CD4-positive, alpha-beta T cell treated with Interleukin-6 for 4 hours (primary cell): ENCODE measurements at regions not wholly inside any gene's neighbourhood (a gene's known extent, or its start where the extent isn't known, plus 50 kb on each side); places are given as distances from the start of the nearest gene placed in this dataset.
"Not testable (repeated sequence)": the region's sequence is repeated elsewhere in the genome, so short reads cannot be mapped to it uniquely, and the experiment has no call there.

Experiments used
- DNase-seq: peaks from one replicate; pipeline ENCODE4 v3.0.0-alpha.2; 2020; ENCODE audit warnings: mixed read lengths

DNA sequence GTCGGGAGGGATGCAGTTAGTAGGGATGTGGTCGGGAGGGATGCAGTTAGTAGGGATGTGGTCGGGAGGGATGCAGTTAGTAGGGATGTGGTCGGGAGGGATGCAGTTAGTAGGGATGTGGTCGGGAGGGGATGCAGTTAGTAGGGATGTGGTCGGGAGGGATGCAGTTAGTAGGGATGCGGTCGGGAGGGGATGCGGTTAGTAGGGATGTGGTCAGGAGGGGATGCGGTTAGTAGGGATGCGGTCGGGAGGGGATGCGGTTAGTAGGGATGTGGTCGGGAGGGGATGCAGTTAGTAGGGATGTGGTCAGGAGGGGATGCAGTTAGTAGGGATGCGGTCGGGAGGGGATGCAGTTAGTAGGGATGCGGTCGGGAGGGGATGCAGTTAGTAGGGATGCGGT, 96.2 kb downstream of the BDH1 start:
- DNase-seq: not testable (repeated sequence)

DNA sequence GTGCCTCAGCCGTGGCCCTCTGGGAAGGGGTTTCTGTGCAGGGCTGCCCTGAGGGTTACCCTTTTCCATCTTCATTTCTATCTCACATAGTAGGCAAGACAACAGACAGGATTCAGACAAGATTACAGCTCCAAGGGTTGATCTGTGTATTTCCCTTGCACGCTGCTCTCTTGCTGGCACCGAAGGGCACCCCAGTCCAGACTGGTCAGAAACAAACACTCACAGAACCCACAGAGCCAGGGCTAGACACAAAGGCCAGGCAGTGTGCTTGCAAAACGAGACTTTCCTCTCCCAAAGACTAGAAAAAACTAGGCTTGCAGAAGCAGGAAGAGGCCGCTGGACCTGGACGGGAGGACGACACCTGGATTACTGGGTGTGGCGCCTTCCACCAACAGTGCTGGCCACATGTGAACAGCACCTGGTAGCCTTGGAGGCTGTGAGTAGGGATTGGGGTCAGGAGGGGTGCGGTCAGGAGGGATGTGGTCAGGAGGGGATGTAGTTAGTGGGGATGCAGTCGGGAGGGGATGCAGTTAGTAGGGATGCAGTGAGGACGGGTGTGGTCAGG, 96.8 kb downstream of the BDH1 start:
- no peak for DNase-seq

DNA sequence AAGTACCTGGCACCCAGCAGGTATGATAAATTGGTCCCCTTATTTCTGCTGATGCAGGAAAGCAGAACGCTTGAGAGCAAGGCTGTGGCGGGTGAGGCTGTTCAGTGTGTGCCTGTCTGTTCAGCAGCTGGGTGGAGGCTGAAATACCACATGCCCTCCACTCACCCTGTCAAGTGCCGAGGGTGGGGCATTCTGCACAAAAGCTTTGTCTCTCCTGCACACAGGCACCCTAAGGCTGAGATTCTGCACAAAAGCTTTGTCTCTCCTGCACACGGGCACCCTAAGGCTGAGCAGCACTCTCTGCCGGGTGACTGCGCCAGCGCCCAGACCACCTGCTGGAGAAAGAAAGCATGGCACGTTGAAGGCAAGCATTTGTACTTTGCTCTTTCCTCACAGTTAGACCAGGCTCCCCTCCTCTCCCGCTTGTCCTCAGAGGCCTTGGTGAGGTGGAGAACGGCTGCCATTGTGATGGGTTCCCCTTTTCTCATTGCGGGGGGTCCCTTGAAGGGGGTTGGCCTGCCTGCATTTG, 97.5 kb downstream of the BDH1 start:
- peak; percentile 20 for DNase-seq

DNA sequence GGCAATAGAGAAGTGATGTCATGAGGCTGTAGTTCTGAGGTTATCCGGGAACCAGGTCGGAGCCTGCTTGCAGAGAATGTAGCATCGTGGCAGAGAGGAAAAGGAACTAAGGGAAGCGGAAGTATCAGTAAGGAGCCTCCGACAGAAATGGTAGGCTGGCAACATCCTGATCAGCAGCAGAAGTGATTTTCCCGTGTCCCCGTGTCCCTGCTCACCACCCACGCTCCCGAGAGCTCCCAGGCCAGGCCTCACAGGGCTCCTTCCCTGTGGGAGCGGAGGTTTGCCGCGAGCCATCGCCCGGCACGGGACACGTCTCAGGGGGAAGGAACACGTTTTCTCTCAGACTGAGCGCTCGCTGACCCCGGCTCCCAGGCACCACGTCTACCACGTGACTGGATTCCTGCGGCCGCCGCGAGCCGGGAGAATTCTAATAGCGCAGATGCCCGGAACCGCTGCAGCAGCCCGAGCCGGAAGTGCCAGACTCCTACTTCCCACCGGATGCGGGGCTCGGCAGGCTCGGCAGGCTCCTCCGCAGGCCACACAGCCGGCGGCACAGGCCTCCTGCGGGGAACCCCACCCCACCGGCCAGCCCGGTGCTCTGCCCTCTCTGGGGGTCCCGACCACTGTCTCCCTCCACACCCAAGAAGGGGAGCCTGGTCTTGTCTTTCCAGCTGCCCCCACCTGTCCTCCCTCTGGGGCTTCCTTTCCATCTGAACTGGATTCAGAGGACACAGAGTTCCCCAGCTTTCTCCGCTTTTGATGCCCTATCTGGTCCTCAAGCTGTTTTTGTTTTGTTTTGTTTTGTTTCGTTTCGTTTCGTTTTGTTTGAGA, 99.3 kb downstream of the BDH1 start:
- peak; percentile 62 for DNase-seq

DNA sequence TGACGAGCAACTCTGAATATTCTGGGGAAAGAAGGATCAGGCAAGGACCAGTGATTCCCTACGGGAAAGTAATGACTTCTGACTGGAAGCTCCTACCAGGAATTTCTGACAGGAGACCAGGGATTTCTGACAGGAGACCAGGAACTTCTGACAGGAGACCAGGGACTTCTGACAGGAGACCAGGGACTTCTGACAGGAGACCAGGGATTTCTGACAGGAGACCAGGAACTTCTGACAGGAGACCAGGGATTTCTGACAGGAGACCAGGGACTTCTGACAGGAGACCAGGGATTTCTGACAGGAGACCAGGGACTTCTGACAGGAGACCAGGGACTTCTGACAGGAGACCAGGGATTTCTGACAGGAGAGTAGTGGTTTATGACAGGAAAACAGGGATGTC, 100.9 kb downstream of the BDH1 start:
- DNase-seq: not testable (repeated sequence)

DNA sequence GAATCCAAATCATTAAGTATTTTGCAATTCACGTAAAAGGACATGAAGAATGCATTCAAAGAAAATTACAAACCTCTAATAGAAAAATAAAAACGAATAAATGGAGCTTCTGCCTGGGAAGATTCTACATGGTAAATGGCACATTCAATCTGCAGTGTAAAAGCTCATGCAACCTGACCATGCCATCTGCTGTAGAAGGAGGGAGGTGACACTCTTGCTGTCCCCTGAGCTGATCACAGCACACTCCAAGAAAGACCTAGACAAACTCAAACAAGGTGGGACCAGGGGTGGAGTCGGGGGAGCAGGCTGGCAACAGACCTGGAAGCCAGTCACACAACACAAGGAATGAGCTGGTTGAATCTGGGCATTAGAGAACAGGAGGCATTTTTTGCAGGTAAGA, 101.8 kb downstream of the BDH1 start:
- DNase-seq: peak; percentile 16

DNA sequence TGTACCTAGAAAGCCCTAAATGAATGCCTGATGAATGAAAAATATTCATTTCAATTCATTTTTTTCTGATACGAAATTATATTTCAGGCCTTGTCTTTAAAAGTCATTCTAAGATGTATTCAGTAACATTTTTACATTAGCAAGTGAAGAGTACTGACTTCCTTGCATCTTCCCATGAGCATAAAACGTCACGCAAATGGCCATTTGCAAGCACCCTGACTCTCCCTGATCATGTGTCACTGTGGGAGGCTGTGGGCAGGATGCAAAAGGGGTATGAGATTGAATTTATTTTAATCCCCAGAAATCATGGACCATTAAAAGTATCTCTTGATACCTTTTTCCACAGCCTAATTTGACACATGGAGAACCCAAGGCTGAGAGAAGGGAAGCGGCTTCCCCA, 105.0 kb downstream of the BDH1 start:
- no peak for DNase-seq

DNA sequence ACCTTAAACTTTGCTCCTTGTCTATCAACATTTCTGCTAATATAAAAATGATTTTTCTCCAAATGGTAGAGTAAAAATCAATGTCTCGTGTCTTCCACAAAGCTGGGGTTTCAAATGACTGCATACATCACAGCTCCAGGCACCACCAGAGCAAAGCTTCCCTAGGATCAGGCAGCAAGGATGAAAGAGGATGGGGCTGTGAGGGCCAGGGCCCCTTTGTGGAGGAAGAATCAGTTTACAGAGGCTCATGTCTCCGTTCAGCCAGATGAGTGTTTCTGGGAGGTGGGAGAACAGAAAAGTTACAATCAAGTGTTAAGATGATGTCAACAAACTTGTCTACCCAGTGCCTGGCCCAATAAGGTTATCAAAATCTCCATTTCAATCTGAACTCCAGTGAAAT, 105.5 kb downstream of the BDH1 start:
- no peak for DNase-seq

DNA sequence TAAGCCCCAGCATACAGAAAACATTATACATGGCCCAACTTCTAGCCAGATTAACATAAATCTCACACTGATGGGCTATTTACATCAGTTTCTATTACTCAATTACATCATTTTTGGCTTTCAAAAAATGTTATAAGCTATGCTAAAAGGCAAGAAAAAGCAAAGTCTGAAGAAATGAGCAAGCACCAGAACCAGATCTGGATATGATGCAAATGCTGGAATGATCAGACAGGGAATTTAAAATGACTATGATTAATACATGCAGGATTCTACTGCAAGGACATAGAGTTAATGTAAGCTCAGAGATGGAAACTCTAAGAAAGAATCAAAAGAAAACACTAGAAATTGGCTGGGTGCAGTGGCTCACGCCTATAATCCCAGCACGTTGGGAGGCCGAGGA, 106.6 kb downstream of the BDH1 start:
- not testable (repeated sequence) for DNase-seq

DNA sequence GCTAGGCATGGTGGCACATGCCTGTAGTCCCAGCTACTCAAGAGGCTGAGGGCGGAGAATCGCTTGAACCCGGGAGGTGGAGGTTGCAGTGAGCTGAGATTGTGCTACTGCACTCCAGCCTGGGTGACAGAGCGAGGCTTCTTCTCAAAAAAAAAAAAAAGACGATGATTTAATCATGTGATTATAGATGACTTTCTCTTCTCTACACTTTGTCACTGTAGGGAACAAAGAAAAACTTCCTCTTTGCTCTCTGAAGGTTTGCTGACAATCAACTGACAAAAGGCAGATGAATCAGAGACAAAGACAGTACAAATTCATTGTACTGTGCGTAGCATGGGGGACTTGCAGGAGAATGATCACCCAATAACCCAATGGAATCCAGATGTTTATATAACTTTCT, 108.0 kb downstream of the BDH1 start:
- not testable (repeated sequence) for DNase-seq

DNA sequence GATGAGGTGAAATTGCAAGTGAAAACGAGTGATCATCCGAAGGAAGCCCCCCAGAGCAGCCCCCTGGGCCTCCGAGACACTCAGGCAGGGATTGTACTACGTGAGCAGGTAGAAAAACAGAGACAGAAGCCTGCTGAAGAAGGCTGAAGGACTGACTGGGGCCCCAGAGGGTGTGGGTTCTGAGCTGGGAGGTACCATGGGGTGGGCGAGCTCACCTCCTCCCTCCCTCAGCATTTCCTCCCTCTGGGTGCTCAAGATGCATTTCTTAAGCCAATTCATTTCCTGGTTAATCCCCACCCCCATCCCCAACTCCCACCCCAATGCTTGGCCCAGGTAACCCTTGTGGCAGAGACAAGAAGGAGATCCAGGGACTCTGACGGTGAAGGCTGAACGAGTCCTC, 108.7 kb downstream of the BDH1 start:
- no peak for DNase-seq

DNA sequence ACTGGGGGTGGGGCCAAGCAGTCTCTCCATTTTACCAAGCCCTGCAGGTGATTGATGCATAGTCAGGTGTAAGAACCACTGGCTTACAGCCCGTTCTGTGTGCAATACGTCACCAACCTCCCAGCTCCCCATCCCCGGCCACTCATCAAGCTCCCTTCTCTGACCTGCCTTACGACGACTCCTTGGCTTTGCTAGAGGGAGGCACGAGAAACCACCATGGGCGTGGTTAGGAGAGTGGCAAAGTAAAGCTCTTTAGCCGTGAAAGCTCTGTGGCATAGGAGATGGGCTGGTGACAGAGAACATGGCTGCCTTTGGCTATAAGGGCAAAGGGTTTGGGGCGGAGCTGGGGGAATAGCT, 109.1 kb downstream of the BDH1 start:
- DNase-seq: no peak

DNA sequence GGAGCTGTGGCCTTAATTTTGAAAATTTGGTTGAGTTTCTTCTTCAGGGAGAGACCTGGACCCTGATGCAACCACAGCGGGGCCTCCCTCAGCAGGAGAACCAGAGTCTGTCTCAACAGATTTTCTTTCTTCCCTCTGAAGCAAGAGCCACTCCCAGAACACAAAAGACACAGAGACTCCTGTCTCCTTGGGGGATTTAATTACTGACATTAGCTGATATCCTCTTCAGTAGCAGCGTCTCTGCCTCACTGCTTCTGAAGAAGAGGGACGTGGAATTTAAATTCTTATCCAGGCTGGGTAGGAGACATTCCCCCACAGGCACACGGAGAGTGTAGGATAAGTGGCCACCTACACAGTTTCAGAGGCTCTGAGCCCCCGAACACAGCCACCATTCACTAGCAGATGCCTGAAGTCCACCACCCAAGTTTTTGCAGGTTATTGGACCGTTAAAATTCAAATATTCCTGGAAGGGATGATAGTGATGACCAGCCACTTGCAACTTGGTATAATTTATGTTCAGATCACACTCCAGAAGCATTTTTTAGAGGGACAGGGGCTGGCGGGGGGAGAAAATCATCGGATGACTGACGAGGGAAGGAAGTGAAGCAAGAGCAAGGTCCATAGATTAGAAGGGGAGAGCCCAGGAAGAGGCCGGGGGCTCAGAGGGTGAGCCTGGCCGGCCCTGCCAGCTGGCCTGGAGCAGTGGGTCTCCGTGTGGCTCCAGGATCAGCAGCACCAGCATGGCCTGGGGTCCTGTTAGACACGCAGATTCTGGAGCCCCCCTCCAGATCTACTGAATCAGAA, 109.7 kb downstream of the BDH1 start:
- DNase-seq: no peak

DNA sequence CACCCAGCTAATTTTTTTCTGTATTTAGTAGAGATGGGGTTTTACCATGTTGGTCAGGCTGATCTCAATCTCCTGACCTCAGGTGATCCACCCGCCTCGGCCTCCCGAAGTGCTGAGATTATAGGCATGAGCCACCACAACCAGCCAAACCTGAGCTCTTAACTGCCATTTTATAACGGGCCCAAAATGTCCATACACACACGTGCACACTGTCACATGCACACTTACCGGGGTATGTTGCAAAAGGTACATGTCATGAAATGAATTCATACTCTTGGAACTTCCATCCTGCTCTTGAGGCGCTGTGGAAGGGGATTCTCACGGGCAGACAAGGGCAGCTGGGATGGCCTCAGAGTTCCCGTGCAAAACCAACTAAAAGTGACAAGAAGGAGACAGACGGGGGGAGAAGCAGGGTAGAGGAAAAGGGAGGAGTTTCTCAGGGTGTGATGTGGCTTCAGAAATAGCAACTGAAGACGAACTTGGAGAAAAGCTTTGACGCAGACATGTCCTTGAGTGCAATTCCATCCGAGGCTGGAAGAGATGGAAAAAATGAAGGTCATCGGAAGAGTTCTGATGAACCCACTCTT, 110.9 kb downstream of the BDH1 start:
- no peak for DNase-seq

DNA sequence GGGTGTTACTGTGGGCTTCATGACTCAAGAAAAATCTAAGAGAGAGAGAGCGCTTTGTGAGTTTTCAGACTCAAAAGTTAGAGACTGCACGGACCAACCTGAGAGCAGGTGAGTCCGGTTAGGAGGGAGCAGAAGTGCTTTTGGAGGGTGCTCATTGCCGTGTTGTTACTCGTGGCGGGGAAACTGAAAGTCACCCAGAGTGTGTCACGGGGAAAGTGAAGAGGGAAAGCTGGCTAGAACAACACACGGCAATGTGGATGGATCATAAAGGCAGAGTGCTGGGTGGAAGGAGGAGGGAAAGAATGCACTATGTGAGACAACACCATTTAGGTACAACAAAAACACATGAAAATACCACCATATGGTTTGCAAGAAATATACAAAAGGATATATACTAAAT, 112.3 kb downstream of the BDH1 start:
- no peak for DNase-seq

DNA sequence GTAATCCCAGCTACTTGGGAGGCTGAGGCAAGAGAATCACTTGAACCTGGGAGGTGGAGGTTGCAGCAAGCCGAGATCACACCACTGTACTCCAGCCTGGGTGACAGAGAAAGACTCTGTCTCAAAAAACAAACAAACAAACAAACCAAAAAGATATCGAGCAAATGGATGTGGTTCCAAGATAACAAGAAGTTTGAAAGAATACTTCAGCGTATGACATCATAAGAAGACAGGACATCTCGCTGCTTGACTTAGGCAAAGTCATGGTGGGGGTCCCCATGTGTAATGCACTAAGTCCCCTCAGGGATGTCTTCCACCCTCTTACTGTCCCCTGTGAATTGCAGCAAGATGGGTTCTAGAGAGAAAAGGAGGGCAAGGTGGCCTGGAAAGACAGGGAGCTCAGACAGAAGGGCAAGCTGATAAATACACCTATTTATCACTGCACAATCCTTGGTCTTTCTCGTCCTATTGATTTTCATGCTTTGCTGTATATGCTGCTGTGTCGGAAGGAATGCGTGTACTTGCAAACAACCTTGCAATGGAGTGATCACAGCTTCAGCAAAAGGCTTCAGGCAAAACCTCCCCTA, 115.0 kb downstream of the BDH1 start:
- no peak for DNase-seq

DNA sequence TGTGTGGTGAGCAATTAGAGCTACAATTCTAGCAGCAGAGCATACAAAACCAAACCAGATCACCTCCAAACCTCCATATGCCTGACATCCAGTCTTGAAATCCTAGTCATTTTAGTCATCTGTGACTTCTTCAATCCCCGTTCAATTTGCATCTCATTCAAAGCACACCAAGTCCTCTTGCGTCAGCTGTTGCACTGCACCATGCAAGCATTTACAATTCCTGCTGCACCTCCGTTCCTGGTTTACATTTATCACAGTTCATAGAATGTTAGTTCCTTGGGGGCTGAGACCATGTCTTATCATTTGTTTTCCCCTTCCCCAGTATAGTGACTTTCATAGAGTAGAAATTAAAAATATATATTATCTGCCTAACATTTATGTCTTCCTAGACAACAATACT, 116.9 kb downstream of the BDH1 start:
- DNase-seq: no peak

DNA sequence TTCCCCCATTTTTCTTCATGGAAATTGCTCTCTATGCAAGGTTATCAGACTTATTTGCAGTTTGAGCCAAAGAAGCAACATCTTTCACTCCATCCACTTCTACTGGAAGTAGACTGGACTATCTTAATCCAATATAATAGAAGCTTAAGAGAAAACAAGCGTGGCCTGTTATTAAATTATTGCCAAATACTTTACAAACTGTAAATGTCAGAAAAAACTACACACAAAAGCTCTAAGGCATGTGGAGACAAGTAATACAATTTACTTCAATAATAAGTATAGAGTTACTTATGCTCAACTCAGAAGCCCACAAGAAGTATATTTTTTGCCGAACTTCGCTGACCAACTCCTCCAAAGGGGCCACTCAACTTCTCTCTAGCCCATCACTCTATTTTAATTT, 120.3 kb downstream of the BDH1 start:
- no peak for DNase-seq

DNA sequence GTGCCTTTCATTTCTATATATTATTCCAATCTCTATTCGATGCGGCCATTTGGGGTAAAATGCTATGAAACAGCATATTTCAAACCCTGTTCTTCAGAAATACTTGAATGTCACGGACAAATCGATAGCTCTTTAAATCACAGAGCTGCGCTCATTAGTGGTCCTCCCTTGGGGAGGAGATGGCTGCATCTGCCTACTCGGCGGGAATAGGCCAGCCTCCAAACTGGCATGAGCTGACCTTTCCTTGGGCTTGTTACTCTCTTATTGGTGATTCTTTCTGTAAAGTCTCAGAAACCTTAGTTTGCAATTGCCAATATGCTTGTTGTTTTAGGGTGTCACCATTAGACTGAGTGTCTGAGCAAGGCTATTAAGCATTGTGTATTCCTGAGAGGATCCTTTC, 120.9 kb downstream of the BDH1 start:
- DNase-seq: no peak

DNA sequence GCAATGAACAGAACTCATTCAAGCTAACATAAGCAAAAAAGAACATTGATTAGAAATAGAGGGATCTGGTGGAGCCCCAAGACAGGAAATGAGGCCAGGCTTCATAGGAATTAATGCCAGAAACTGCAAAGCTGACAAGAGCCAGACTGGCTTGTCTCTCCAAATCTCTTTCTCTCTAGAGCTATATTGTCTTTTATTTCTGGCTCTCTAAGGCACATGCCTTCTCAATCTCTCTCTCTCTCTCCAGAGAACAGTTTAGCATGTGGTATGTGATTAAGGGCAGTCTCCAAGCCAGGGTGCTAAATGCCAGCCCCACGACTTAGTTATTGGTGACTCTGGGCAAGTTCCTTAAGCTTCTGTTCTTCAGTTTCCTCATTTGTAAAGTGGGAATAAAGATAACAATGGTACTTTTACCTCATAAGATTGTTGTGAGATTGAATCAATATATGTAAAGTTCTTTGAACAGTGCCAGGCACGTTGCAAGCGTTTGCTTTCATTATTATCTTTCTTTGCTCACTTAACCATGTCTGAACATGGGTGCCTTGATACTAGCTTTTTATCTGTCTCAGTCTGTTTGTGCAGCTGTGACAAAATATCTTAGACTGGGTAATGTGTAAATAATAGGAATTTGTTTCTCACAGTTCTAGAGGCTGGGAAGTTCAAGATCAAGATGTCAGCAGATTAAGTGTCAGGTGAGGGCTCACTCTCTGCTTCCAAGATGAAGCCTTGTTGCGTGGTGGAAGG, 123.2 kb downstream of the BDH1 start:
- DNase-seq: no peak

DNA sequence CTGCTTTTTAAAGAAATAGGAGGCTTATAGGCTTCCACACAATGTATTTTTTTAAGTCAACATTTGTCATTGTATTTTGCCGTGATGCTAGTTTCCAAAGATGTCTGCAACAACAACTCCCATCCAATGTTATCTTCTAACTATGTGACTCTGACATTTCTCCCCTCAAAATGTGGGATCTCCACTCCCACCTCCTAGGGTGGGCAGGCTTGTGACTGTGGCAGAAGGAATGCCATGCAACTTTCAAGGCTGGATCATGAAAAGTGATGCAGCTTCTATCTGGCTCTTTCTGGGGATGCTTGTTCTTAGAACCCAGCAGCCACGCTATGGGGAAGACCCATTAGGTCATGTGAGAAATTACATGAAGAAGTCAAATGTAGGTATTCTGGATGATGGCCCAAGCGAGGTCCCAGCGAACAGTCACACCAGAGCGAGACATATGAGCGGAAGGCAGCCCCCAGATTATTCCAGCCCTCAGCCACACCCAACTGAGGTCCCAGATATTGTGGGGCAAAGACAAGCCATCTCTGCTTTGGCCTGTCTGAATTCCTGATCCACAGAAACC, 124.3 kb downstream of the BDH1 start:
- no peak for DNase-seq

DNA sequence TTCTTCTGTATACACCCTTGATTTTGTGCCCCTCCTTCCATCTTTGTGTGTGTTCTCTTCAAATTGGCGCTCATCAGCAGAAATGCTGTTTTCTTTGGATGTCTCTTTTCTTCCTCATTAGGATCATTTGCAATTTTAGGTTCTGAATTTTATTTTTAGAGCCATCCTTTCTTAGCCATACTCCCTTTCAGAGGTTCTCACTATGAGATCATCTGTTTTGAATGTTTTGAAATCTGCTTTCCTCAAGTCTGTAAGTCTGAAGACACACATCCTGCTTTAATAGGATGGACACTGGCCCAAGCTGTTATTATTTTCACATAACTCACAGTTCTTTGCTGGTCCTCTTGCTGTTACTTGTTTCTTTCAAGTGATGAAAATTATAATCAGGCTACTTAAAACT, 124.8 kb downstream of the BDH1 start:
- no peak for DNase-seq
